ENCODE measurements at regions not wholly inside any gene's neighbourhood (a gene's known extent, or its start where the extent isn't known, plus 50 kb on each side); places are given as distances from the start of the nearest gene placed in this dataset.

DNA sequence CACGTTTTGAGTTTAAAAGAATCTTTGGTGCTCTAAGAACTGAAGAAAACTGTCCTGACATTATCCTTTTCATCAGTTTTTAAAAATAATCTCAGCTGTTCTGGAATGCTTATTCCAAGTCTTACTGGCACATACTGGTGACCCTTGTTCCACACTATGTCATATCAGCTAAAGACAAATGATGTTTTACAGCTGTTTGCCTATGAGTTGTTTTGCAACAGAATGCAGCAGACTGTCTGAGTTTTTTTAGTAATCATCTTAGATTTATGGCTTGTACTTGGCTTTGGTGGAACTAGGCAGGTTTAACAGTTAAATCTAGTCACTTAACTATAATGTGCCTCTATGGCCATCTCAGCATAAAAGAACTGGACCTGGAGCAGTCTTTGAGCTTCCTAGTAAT, 91.6 kb upstream of the GRIN2B start:
- TF ChIP-seq, protein P1, sequence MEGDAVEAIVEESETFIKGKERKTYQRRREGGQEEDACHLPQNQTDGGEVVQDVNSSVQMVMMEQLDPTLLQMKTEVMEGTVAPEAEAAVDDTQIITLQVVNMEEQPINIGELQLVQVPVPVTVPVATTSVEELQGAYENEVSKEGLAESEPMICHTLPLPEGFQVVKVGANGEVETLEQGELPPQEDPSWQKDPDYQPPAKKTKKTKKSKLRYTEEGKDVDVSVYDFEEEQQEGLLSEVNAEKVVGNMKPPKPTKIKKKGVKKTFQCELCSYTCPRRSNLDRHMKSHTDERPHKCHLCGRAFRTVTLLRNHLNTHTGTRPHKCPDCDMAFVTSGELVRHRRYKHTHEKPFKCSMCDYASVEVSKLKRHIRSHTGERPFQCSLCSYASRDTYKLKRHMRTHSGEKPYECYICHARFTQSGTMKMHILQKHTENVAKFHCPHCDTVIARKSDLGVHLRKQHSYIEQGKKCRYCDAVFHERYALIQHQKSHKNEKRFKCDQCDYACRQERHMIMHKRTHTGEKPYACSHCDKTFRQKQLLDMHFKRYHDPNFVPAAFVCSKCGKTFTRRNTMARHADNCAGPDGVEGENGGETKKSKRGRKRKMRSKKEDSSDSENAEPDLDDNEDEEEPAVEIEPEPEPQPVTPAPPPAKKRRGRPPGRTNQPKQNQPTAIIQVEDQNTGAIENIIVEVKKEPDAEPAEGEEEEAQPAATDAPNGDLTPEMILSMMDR (IDR thresholded peaks at IDR 0.05), result no peak
- no peak for TF ChIP-seq POLR2A (IDR thresholded peaks at IDR 0.05)

Data from Peyer's patch (tissue), 4 donors.